ENCODE measurements at regions not wholly inside any gene's neighbourhood (a gene's known extent, or its start where the extent isn't known, plus 50 kb on each side); places are given as distances from the start of the nearest gene placed in this dataset.

DNA sequence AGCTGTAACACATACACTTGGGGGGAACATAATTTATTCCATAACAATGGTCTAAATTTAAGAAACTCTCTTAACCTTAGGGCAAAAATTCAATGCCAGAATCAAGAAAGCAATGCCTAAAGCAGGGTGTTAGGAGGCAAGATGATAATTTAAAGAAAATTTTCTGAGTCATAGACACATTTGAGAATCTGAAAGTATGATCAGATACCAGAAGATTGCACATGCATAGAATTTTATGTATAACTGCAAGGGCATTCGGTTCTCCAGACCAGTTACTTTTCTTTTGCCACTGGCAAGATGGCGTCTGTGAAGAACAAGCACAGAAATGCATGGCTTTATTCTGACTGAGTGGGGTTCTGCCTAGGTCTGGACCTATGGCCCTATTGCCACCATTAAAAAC lies 64.4 kb upstream of the IPO9 start:
- H3K27me3 ChIP-seq, result no peaks in the 10 kb centered on the region
- TF ChIP-seq POLR2A (IDR thresholded peaks at IDR 0.05), result no peak
- no peak for TF ChIP-seq CTCF (IDR thresholded peaks at IDR 0.05)
- no peak for DNase-seq
- no peak overlapping the region for H3K27ac ChIP-seq
- intact Hi-C loops (cut with DNase I; ENCODE audit: low total_unique reads), result no loop called here
- peaks cover 0 to 10% of the 10 kb centered on the region in 2 donors for H3K4me1 ChIP-seq
- H3K9me3 ChIP-seq, result no peaks in the 10 kb centered on the region
- no peak overlapping the region for H3K4me3 ChIP-seq
- no peaks in the 10 kb centered on the region for H3K36me3 ChIP-seq

DNA sequence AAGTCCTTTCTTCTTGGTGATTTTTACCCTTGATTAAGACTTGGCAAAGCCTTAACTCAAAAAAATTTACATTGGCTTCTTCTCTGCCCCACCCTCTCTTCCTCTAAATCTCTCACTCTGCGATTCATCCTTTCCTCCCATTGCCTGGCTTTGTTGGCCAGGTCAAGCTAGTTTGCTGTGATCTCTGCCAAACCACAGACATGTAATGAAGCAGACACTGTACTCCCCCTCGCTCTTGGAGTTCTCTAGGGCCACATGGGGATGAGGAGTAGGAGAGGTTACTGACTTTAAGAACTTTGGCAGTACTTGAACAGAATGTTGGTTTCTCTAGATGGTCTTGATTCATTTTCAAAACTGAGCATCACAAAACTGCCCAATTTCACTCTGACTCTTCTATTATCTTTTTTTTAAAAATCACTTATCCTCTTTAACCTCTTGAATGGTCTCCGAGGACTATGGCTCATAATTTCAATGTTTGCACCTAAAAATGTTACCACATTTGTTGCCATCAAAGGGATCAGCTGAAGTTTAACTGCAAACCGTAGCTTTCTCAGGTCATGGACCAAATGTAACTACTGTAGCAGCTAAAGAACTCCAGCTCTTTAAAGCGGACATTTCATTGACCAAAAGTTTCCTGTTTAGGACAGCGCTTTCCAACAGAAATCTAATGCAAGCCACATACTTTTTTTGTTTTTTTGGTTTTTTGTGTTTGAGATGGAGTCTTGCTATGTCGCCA lies 62.7 kb upstream of the IPO9 start:
- peak overlapping the region; percentile 20 to 46 for H3K27ac ChIP-seq
- no peaks in the 10 kb centered on the region for H3K36me3 ChIP-seq
- DNase-seq, result peak; percentile 70 to 77
- intact Hi-C loops (cut with DNase I; ENCODE audit: low total_unique reads), result no loop called here
- no peaks in the 10 kb centered on the region for H3K27me3 ChIP-seq
- TF ChIP-seq CTCF (IDR thresholded peaks at IDR 0.05), result no peak
- TF ChIP-seq POLR2A (IDR thresholded peaks at IDR 0.05), result no peak
- no peak overlapping the region for H3K4me3 ChIP-seq
- H3K4me1 ChIP-seq, result peaks cover 0 to 10% of the 10 kb centered on the region in 2 donors
- no peaks in the 10 kb centered on the region for H3K9me3 ChIP-seq

GRCh38 chr1:201767339-201767738 lies 61.6 kb upstream of the IPO9 start:
- Histone ChIP-seq H3K27ac (no peak overlapping the region), H3K36me3 (no peaks in the 10 kb centered on the region), H3K9me3 (no peaks in the 10 kb centered on the region), H3K27me3 (no peaks in the 10 kb centered on the region), H3K4me3 (no peak overlapping the region), H3K4me1 (peaks cover 0 to 10% of the 10 kb centered on the region in 2 donors)
- TF ChIP-seq POLR2A (IDR thresholded peaks at IDR 0.05) (no peak), CTCF (IDR thresholded peaks at IDR 0.05) (no peak)
- intact Hi-C loops (cut with DNase I; ENCODE audit: low total_unique reads), result no loop called here
- DNase-seq, result no peak

DNA sequence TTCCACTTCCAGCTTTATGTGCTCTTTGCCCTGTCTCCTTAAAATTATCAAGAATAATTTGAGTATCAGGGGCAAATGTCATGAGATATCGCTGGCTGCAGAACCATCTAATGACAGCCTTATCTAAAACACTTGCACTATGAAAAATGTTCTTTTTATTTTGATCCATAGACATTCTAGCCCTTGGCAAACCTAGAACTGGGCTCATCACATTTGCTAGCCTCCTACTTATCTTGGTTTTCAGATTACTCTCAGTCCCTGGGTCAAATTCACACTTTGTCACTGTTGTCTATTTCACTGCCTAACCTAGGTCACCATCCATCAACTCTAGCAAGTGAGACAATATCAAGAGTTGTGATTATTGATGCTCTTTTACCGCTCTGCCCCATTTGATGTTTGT lies 59.9 kb upstream of the IPO9 start:
- Histone ChIP-seq H3K36me3 (no peaks in the 10 kb centered on the region), H3K9me3 (no peaks in the 10 kb centered on the region), H3K27ac (no peak overlapping the region), H3K4me1 (peaks cover 0 to 10% of the 10 kb centered on the region in 2 donors), H3K4me3 (no peak overlapping the region), H3K27me3 (no peaks in the 10 kb centered on the region)
- DNase-seq, result no peak
- intact Hi-C loops (cut with DNase I; ENCODE audit: low total_unique reads), result no loop called here
- TF ChIP-seq CTCF (IDR thresholded peaks at IDR 0.05), result no peak
- TF ChIP-seq POLR2A (IDR thresholded peaks at IDR 0.05), result no peak

DNA sequence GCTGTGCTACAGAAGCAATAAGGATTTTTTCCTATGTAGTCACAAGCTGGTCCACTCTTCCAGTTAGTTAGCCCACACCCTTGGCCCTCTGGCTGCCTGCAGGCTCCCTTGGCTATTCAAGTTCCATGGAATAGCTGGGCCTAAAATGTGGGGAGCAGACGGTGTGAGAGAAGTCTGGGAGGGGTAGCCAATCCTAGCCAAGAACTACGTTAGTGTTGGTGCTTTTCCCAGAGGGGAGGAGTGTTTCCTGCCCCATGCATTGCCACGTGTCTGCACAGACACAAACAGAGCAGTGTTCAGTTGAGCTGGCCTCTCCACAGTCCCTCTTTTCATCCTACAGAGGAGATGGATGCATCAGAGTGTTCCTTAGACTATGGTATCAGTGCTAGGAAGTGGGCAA lies 59.0 kb upstream of the IPO9 start:
- no peak for DNase-seq
- Histone ChIP-seq H3K27ac (no peak overlapping the region), H3K9me3 (no peaks in the 10 kb centered on the region), H3K4me1 (peaks cover 0 to 10% of the 10 kb centered on the region in 2 donors), H3K27me3 (no peaks in the 10 kb centered on the region), H3K4me3 (no peak overlapping the region), H3K36me3 (no peaks in the 10 kb centered on the region)
- TF ChIP-seq CTCF (IDR thresholded peaks at IDR 0.05) (no peak), POLR2A (IDR thresholded peaks at IDR 0.05) (no peak)
- intact Hi-C loops (cut with DNase I; ENCODE audit: low total_unique reads), result no loop called here
